ENCODE measurements at regions not wholly inside any gene's neighbourhood (a gene's known extent, or its start where the extent isn't known, plus 50 kb on each side); places are given as distances from the start of the nearest gene placed in this dataset.

DNA sequence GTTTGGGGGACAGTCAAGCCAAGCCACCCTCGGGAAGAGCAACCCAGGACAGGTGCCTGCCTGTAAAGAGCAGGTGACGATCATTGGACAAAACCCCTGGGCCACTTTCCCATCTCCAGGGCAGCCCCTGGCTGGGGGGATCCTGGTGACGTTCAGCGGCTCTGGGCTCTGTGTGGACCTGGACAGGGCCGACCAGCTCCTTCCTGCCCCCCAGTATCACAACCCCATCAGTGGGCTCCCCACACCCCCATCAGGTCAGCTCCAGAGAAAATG is 57.3 kb upstream of the ASAP2 start:
- Histone ChIP-seq H3K4me1 (ENCODE audit: insufficient read depth, insufficient read length) (no peaks in the 10 kb centered on the region), H3K4me3 (ENCODE audit: insufficient read length, low read depth) (no peak overlapping the region), H3K36me3 (ENCODE audit: insufficient read depth, insufficient read length, low read length) (no peaks in the 10 kb centered on the region), H3K27me3 (ENCODE audit: insufficient read depth, insufficient read length) (peaks cover 6% of the 10 kb centered on the region), H3K9ac (ENCODE audit: insufficient read length, low read depth) (no peak overlapping the region), H3K9me3 (ENCODE audit: insufficient read depth, low read length) (no peaks in the 10 kb centered on the region)
- no peak for TF ChIP-seq YY1 (IDR thresholded peaks at IDR 0.05; ENCODE audit: insufficient read depth, insufficient read length)
- no peak for TF ChIP-seq SUZ12 (IDR thresholded peaks at IDR 0.05; ENCODE audit: extremely low read depth, insufficient read depth, insufficient read length)
- TF ChIP-seq ZNF274 (IDR thresholded peaks at IDR 0.05; ENCODE audit: low read depth, low read length), result no peak
- no peak for DNase-seq (ENCODE audit: low read depth, low spot score)

DNA sequence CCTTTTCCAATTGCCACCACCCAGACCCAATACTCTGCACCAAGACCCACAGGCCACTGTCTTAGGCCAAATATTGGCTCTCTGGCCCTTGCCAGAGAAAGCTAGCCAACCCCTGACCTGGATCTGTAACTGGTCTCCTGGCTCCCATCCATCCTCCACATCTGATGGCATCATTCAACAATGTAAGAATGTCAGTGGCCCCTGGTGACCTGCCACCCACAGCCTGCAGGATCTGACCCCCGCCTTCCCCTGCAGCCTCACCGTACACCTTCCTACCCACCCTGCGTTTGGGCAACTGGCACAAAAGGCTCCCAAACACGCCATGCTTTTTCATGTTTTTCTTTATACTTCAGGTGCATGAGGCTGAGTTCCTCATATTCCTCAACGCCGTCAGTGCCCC is 60.0 kb upstream of the ASAP2 start:
- H3K4me1 ChIP-seq (ENCODE audit: insufficient read depth, insufficient read length), result no peaks in the 10 kb centered on the region

DNA sequence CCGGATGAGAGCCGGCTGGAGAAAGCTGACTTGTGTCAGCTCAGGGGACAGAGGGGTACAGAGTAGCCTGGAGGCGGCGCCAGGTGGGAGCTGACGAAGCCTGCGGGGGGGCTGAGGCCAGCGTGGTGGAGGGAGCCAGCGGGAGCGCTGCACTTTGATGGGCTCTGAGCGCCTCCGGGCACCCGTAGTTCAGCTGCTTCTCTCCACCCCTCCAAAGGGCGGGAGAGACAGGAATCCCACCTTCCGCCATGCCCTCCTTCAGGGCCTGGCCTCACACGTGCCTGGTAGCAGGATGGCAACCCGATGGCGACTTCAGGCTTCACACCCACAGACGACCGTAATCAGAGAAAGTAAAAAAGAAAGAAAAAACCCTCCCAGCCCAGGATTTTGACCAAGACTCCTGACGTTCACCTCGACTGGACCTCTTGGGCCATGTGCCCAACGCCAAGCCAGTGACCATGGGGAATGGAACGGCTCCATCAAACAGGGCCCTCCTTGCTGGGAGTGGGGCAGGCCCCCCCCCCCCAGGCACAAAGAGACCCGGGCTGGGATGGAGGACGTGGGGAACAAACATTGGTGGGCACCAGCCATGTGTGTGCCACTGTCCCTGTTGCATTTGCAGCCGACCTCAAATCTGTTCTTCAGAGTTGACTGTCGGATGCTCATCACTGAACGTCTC is 60.7 kb upstream of the ASAP2 start:
- DNase-seq (ENCODE audit: low read depth, low spot score), result no peak
- H3K27me3 ChIP-seq (ENCODE audit: insufficient read depth, insufficient read length), result peaks cover 27% of the 10 kb centered on the region
- H3K4me3 ChIP-seq (ENCODE audit: insufficient read length, low read depth), result no peak overlapping the region
- no peaks in the 10 kb centered on the region for H3K36me3 ChIP-seq (ENCODE audit: insufficient read depth, insufficient read length, low read length)
- H3K9me3 ChIP-seq (ENCODE audit: insufficient read depth, low read length), result no peaks in the 10 kb centered on the region
- TF ChIP-seq YY1 (IDR thresholded peaks at IDR 0.05; ENCODE audit: insufficient read depth, insufficient read length) (no peak), SUZ12 (IDR thresholded peaks at IDR 0.05; ENCODE audit: extremely low read depth, insufficient read depth, insufficient read length) (no peak), ZNF274 (IDR thresholded peaks at IDR 0.05; ENCODE audit: low read depth, low read length) (no peak)
- no peak overlapping the region for H3K9ac ChIP-seq (ENCODE audit: insufficient read length, low read depth)
- H3K4me1 ChIP-seq (ENCODE audit: insufficient read depth, insufficient read length), result peaks cover under 1% of the 10 kb centered on the region

More for the DNA sequence above, 60.0 kb upstream of the ASAP2 start:
- DNase-seq (ENCODE audit: low read depth, low spot score), result no peak
- Histone ChIP-seq H3K9me3 (ENCODE audit: insufficient read depth, low read length) (no peaks in the 10 kb centered on the region), H3K9ac (ENCODE audit: insufficient read length, low read depth) (no peak overlapping the region), H3K27me3 (ENCODE audit: insufficient read depth, insufficient read length) (peaks cover 21% of the 10 kb centered on the region), H3K36me3 (ENCODE audit: insufficient read depth, insufficient read length, low read length) (no peaks in the 10 kb centered on the region), H3K4me3 (ENCODE audit: insufficient read length, low read depth) (no peak overlapping the region)
- TF ChIP-seq ZNF274 (IDR thresholded peaks at IDR 0.05; ENCODE audit: low read depth, low read length) (no peak), YY1 (IDR thresholded peaks at IDR 0.05; ENCODE audit: insufficient read depth, insufficient read length) (no peak), SUZ12 (IDR thresholded peaks at IDR 0.05; ENCODE audit: extremely low read depth, insufficient read depth, insufficient read length) (no peak)

DNA sequence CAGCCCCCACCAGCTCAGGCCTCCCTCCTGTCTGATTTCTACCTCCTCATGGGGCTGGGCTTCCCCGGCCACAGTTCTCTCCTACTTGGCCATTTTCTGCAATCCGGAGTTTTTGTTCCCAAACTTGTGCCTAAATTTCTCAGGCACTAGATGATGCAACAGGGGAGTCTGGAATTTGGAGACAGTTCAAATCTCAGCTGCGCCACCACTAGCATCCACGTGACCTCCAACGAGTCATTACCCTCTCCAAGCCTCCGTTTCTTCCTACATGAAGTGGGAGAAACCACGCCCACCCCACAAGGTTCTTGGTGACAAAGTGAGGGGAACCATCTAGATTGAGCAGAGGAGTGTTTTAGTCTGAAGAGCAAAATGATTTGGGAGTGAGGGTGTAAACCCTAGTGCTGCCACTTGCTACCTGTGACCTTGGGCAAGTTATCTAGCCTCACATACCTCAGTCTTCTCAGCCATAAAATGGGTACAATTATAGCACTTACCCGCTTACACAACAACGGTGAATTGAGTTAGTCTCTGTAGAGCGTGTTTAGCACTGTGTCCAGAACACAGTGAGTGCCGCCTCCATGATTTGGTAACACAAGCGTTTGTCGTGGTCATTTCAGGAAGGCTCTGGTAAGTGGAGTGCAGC is 61.4 kb upstream of the ASAP2 start:
- H3K9ac ChIP-seq (ENCODE audit: insufficient read length, low read depth), result no peak overlapping the region
- H3K4me1 ChIP-seq (ENCODE audit: insufficient read depth, insufficient read length), result peaks cover 4% of the 10 kb centered on the region
- no peak for DNase-seq (ENCODE audit: low read depth, low spot score)
- TF ChIP-seq SUZ12 (IDR thresholded peaks at IDR 0.05; ENCODE audit: extremely low read depth, insufficient read depth, insufficient read length), result no peak
- no peak for TF ChIP-seq ZNF274 (IDR thresholded peaks at IDR 0.05; ENCODE audit: low read depth, low read length)
- TF ChIP-seq YY1 (IDR thresholded peaks at IDR 0.05; ENCODE audit: insufficient read depth, insufficient read length), result no peak
- H3K9me3 ChIP-seq (ENCODE audit: insufficient read depth, low read length), result no peaks in the 10 kb centered on the region
- H3K4me3 ChIP-seq (ENCODE audit: insufficient read length, low read depth), result no peak overlapping the region
- peaks cover 27% of the 10 kb centered on the region for H3K27me3 ChIP-seq (ENCODE audit: insufficient read depth, insufficient read length)
- H3K36me3 ChIP-seq (ENCODE audit: insufficient read depth, insufficient read length, low read length), result no peaks in the 10 kb centered on the region

DNA sequence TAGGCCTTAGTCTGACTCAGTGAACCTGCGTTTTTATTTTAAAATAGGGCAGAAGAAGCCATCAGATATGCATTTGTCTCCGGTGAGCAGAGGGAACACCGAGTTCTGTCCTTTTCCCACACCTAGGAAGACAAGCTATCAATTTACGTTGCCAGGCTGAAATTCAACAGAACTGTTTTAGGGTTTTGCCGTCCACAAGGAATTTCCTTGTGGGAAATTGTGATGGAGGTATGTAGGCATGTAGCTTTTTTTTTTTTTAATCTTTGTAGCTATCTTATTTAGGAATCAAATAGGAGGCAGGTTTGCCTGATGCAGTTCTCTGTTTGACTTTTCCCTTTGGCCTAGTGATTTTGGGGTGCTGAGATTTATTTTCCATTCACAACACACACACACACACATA is 62.0 kb upstream of the ASAP2 start:
- Histone ChIP-seq H3K27me3 (ENCODE audit: insufficient read depth, insufficient read length) (peaks cover 27% of the 10 kb centered on the region), H3K36me3 (ENCODE audit: insufficient read depth, insufficient read length, low read length) (no peaks in the 10 kb centered on the region), H3K9ac (ENCODE audit: insufficient read length, low read depth) (no peak overlapping the region), H3K4me1 (ENCODE audit: insufficient read depth, insufficient read length) (peaks cover 4% of the 10 kb centered on the region), H3K4me3 (ENCODE audit: insufficient read length, low read depth) (no peak overlapping the region), H3K9me3 (ENCODE audit: insufficient read depth, low read length) (no peaks in the 10 kb centered on the region)
- TF ChIP-seq YY1 (IDR thresholded peaks at IDR 0.05; ENCODE audit: insufficient read depth, insufficient read length) (no peak), ZNF274 (IDR thresholded peaks at IDR 0.05; ENCODE audit: low read depth, low read length) (no peak), SUZ12 (IDR thresholded peaks at IDR 0.05; ENCODE audit: extremely low read depth, insufficient read depth, insufficient read length) (no peak)
- DNase-seq (ENCODE audit: low read depth, low spot score), result no peak

DNA sequence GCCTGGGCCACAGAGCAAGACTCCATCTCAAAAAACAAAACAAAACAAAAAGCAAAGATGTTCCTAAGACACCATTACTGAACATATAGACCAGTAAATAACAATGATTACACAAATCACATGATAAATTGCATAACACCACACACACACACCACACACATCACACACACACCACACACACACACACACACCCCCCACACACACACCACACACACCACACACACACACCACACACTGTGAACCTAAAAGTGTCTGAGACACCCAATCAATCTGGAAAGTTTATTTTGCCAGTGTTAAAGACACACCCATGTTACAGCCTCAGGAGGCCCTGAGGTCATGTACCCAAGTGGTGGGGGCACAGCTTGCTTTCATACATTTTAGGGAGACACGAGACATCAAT is 62.6 kb upstream of the ASAP2 start:
- Histone ChIP-seq H3K36me3 (ENCODE audit: insufficient read depth, insufficient read length, low read length) (no peaks in the 10 kb centered on the region), H3K9me3 (ENCODE audit: insufficient read depth, low read length) (no peaks in the 10 kb centered on the region), H3K9ac (ENCODE audit: insufficient read length, low read depth) (no peak overlapping the region), H3K27me3 (ENCODE audit: insufficient read depth, insufficient read length) (peaks cover 27% of the 10 kb centered on the region), H3K4me3 (ENCODE audit: insufficient read length, low read depth) (no peak overlapping the region), H3K4me1 (ENCODE audit: insufficient read depth, insufficient read length) (peaks cover 4% of the 10 kb centered on the region)
- no peak for TF ChIP-seq YY1 (IDR thresholded peaks at IDR 0.05; ENCODE audit: insufficient read depth, insufficient read length)
- no peak for TF ChIP-seq ZNF274 (IDR thresholded peaks at IDR 0.05; ENCODE audit: low read depth, low read length)
- no peak for TF ChIP-seq SUZ12 (IDR thresholded peaks at IDR 0.05; ENCODE audit: extremely low read depth, insufficient read depth, insufficient read length)
- no peak for DNase-seq (ENCODE audit: low read depth, low spot score)

DNA sequence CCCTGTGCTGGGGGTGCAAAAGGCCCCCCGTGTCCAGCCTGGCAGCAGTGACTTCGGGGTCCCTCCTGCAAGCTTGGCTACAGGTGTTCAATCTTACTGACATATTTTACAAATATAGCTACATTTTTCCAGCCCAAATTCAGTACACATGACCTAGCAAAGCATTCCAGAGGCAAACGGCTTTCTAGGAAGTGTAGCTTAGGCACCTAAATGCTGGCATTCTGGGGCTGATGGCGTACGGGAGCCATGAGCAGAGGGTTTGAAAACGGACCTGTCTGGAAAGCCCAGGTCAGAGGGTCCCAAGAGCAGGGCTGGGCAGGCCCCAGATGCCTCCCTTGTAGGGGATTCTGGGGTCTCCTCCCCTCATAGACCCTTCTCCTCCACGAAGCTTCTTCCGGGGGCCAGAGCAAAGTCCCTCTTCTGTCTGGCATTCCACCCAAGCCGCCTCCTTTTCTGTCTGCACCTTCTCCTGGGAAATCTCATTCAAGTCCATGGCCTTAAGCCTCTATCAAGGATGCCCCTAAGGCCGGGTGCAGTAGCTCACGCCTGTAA is 63.3 kb upstream of the ASAP2 start:
- peaks cover 4% of the 10 kb centered on the region for H3K4me1 ChIP-seq (ENCODE audit: insufficient read depth, insufficient read length)
- H3K9ac ChIP-seq (ENCODE audit: insufficient read length, low read depth), result peak overlapping the region; percentile 32
- H3K9me3 ChIP-seq (ENCODE audit: insufficient read depth, low read length), result no peaks in the 10 kb centered on the region
- no peaks in the 10 kb centered on the region for H3K36me3 ChIP-seq (ENCODE audit: insufficient read depth, insufficient read length, low read length)
- no peak overlapping the region for H3K4me3 ChIP-seq (ENCODE audit: insufficient read length, low read depth)
- peaks cover 27% of the 10 kb centered on the region for H3K27me3 ChIP-seq (ENCODE audit: insufficient read depth, insufficient read length)
- TF ChIP-seq SUZ12 (IDR thresholded peaks at IDR 0.05; ENCODE audit: extremely low read depth, insufficient read depth, insufficient read length) (no peak), ZNF274 (IDR thresholded peaks at IDR 0.05; ENCODE audit: low read depth, low read length) (no peak), YY1 (IDR thresholded peaks at IDR 0.05; ENCODE audit: insufficient read depth, insufficient read length) (no peak)
- DNase-seq (ENCODE audit: low read depth, low spot score), result no peak
